Gastroesophageal sphincter (tissue), 3 donors: ENCODE measurements at regions not wholly inside any gene's neighbourhood (a gene's known extent, or its start where the extent isn't known, plus 50 kb on each side); places are given as distances from the start of the nearest gene placed in this dataset.

Experiments
- CTCF ChIP-seq, 4 experiments: fragments of 200-600 bp in 2 of 4; fragments of 450-650 bp in 2 of 4; sonication (generic) in 1 of 4; IDR thresholded peaks; one replicate each; pipeline ENCODE4 v1.5.1; 2017 to 2019; ENCODE audit warnings: antibody characterized with exemption in 4 of 4, mild to moderate bottlenecking in 2 of 4, moderate library complexity in 2 of 4
- POLR2A ChIP-seq, 2 donors: fragments of 450-650 bp; IDR thresholded peaks; one replicate each; pipeline ENCODE4 v1.6.1; 2017; ENCODE audit warnings: antibody characterized with exemption in 2 of 2, mild to moderate bottlenecking in 2 of 2, moderate library complexity in 1 of 2

DNA sequence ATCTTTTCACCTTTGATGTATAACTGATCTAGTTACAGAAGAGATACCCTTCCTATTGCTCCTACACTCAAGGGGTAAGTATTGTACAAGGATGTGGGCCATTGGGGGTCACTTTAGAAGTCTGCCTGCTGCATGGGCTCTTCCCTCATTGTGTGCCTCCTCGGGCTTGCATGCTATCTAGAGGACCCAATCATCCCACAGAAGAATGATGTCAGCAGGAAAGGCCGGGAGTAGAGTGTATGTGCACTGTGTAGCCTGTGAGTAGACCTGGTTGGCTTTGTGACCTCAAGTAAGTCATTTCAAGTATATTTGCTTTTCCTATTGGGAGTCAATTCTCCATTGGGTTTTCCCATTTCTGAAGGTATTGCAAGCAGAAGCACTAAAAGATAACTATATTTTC, 129.5 kb upstream of the TRIB2 start:
- TF ChIP-seq CTCF (IDR thresholded peaks at IDR 0.05), result no peak
- TF ChIP-seq POLR2A (IDR thresholded peaks at IDR 0.05), result peak in 1 of 2 donors; percentile 3
